K562 (cell line): ENCODE measurements at regions not wholly inside any gene's neighbourhood (a gene's known extent, or its start where the extent isn't known, plus 50 kb on each side); places are given as distances from the start of the nearest gene placed in this dataset.

Experiments
- ATAC-seq: fragments of 200-7000 bp; cut with Tn5 transposase; 3 replicates; pipeline ENCODE4 v1.9.1; 2020; ENCODE audit warnings: moderate library complexity
- BruUV-seq: library from RNA; stranded (reverse); fragments of 400-500 nt; replicated peaks from 2 replicates; lab custom pipeline; 2021; lab: Mats Ljungman, UMichigan
- CTCF ChIA-PET: fragments of 300-600 bp; formaldehyde crosslinking; extraction: SDS; loops from one replicate; lab custom pipeline; 2021; ENCODE audit warnings: low intra/inter-chr PET ratio; lab: Yijun Ruan, JAX
- POLR2A ChIA-PET: fragments of 300-600, 350-650 bp; sonication (Branson Sonifier 250); formaldehyde crosslinking; extraction: SDS; loops from one replicate; lab custom pipeline; 2021; ENCODE audit warnings: antibody characterized with exemption, inconsistent platforms; lab: Yijun Ruan, JAX
- DNase-seq, 4 experiments: peaks; one replicate each; pipeline versions ENCODE4 v3.0.0 to v3.0.0-alpha.2; 2011 to 2018; ENCODE audit warnings: low spot score in 3 of 4, mixed read lengths in 3 of 4; ENCODE audit errors: extremely low read depth in 1 of 4
- FAIRE-seq: peaks from 2 replicates; lab custom pipeline; 2011; peaks lifted over from hg19 to GRCh38; lab: Jason Lieb, UNC
- H2AFZ ChIP-seq: 2 replicates; pipeline ENCODE4 v1.6.0; 2011; ENCODE audit warnings: low read depth, low read length, control low read depth, inconsistent platforms
- H3K27ac ChIP-seq: fragments of 200-600 bp; 3 replicates; pipeline ENCODE4 v1.8.0; 2011; ENCODE audit warnings: low read depth, mild to moderate bottlenecking, control low read depth, inconsistent platforms, low read length, moderate library complexity, mixed read lengths; ENCODE audit errors: extremely low read depth
- H3K27me3 ChIP-seq, 2 experiments: fragments of 300-600 bp in 1 of 2; 2 replicates in 1 of 2; 3 replicates in 1 of 2; pipeline versions ENCODE4 v1.6.0 to v1.8.0; 2011; ENCODE audit warnings: inconsistent platforms in 2 of 2, low read length in 2 of 2, mild to moderate bottlenecking in 1 of 2, mixed read lengths in 1 of 2, moderate library complexity in 1 of 2; ENCODE audit not compliant: control insufficient read depth in 2 of 2, insufficient read depth in 2 of 2
- H3K36me3 ChIP-seq: fragments of 300-600 bp; 3 replicates; pipeline ENCODE4 v1.8.0; 2011; ENCODE audit warnings: mild to moderate bottlenecking, low read length, inconsistent platforms; ENCODE audit not compliant: control insufficient read depth, insufficient read depth
- H3K4me1 ChIP-seq, 2 experiments: fragments of 200-600 bp in 1 of 2; replicated peaks in 1 of 2; 2 replicates in 1 of 2; 3 replicates in 1 of 2; pipeline versions ENCODE4 v1.5.1 to v1.8.0; 2011; ENCODE audit warnings: inconsistent platforms in 2 of 2, low read length in 2 of 2, mild to moderate bottlenecking in 1 of 2, mixed read lengths in 1 of 2, moderate library complexity in 1 of 2; ENCODE audit not compliant: control insufficient read depth in 2 of 2, insufficient read depth in 2 of 2
- H3K4me2 ChIP-seq: 2 replicates; pipeline ENCODE4 v1.6.1; 2011; ENCODE audit warnings: low read length, control low read depth, inconsistent platforms, mixed read lengths; ENCODE audit not compliant: insufficient read depth
- H3K4me3 ChIP-seq: fragments of 200-600 bp; sonication (generic), shearing (Covaris generic); 2 replicates; pipeline ENCODE4 v1.5.1; 2016; ENCODE audit warnings: control low read depth, inconsistent platforms
- H3K79me2 ChIP-seq: fragments of 200-600 bp; 3 replicates; pipeline ENCODE4 v1.8.0; 2011; ENCODE audit warnings: low read length, inconsistent platforms; ENCODE audit not compliant: control insufficient read depth, insufficient read depth
- H3K9ac ChIP-seq, 2 experiments: 2 replicates each; pipeline versions ENCODE4 v1.6.0 to v1.6.1; 2011; ENCODE audit warnings: low read depth in 2 of 2, low read length in 2 of 2, control low read depth in 1 of 2, inconsistent platforms in 1 of 2, mild to moderate bottlenecking in 1 of 2, mixed read lengths in 1 of 2; ENCODE audit not compliant: insufficient read depth in 1 of 2
- H3K9me1 ChIP-seq: one replicate; pipeline ENCODE4 v1.6.0; 2011; ENCODE audit warnings: inconsistent platforms, mild to moderate bottlenecking, low read length, moderate library complexity; ENCODE audit not compliant: control insufficient read depth, insufficient read depth
- H3K9me3 ChIP-seq: replicated peaks from 2 replicates; pipeline ENCODE4 v1.5.1; 2011; ENCODE audit warnings: low read depth, low read length, inconsistent platforms; ENCODE audit not compliant: control insufficient read depth, insufficient read depth
- H4K20me1 ChIP-seq: replicated peaks from 2 replicates; pipeline ENCODE4 v1.6.1; 2011; ENCODE audit warnings: low read length, inconsistent platforms, mixed read lengths; ENCODE audit not compliant: control insufficient read depth, insufficient read depth
- E2F5 ChIP-seq: sonication (generic); formaldehyde crosslinking; IDR thresholded peaks from 2 replicates; pipeline ENCODE4 v1.8.0; 2022; ENCODE audit warnings: mild to moderate bottlenecking, missing genetic modification reagents
- EGR1 ChIP-seq: fragments of 450-650 bp; conservative IDR thresholded peaks from 2 replicates; pipeline ENCODE4 v1.6.1; 2017; ENCODE audit warnings: mild to moderate bottlenecking
- HES1 ChIP-seq: fragments of 450-650 bp; IDR thresholded peaks from 2 replicates; pipeline ENCODE4 v1.6.1; 2016; ENCODE audit warnings: low read depth, mild to moderate bottlenecking, moderate library complexity
- LARP7 ChIP-seq: fragments of 450-650 bp; IDR thresholded peaks from 2 replicates; pipeline ENCODE4 v1.6.1; 2016
- ZEB2 ChIP-seq: fragments of 450-650 bp; IDR thresholded peaks from 2 replicates; pipeline ENCODE4 v1.6.1; 2016
- ZNF408 ChIP-seq: fragments of 250-450 bp; sonication (Bioruptor Pico); IDR thresholded peaks from 2 replicates; pipeline ENCODE4 v1.4.0; 2020; ENCODE audit warnings: low read depth, mild to moderate bottlenecking, moderate library complexity
- WGBS: fragments of 100-300 bp; shearing (Covaris generic); methylation state at CpG from one replicate; pipeline ENCODE4 v1.1.6; 2016; ENCODE audit warnings: low coverage, mixed read lengths; ENCODE audit not compliant: insufficient coverage; ENCODE audit errors: missing lambda C conversion rate; 5-methylcytosine and 5-hydroxymethylcytosine counted together
- in situ Hi-C: fragments of 300-500 bp; cut with MboI; formaldehyde crosslinking; loops from 4 replicates; pipeline ENCODE4 v1.15.0; 2018; ENCODE audit warnings: inconsistent platforms, mixed read lengths
- intact Hi-C: fragments of 100-400 bp; cut with micrococcal nuclease; formaldehyde crosslinking; loops from 2 replicates; pipeline ENCODE4 v1.14.2; 2022

- in situ Hi-C loops: no loop called here
- CTCF ChIA-PET: no interaction called here
- H3K9me3 ChIP-seq: no peaks in the 10 kb centered on the region; the same call in 1 of the 2 replicates
- TF ChIP-seq E2F5 (CRISPR knock-in tag): no peak
- TF ChIP-seq ZEB2: no peak
- TF ChIP-seq EGR1: no peak
- no peak overlapping the region for H3K9ac ChIP-seq
- no peak overlapping the region for H3K27ac ChIP-seq
- no peaks in the 10 kb centered on the region for H3K79me2 ChIP-seq
- BruUV-seq: no TSS peak
- no peak overlapping the region for H3K4me2 ChIP-seq
- DNase-seq (no peak), FAIRE-seq (no peak), ATAC-seq (no peak)
- no peaks in the 10 kb centered on the region for H4K20me1 ChIP-seq
- H3K9me1 ChIP-seq: no peaks in the 10 kb centered on the region
- H2AFZ ChIP-seq: no peak overlapping the region
- intact Hi-C loops: no loop called here
- POLR2A ChIA-PET: no interaction called here
- H3K4me1 ChIP-seq: no peaks in the 10 kb centered on the region
- no peaks in the 10 kb centered on the region for H3K27me3 ChIP-seq
- no peak overlapping the region for H3K4me3 ChIP-seq
- H3K36me3 ChIP-seq: no peaks in the 10 kb centered on the region
Observed at GRCh38 chr2:116809109-116809508, 1005.4 kb upstream of the DDX18 start.

- intact Hi-C loops: no loop called here
- H3K79me2 ChIP-seq: no peaks in the 10 kb centered on the region
- H3K4me2 ChIP-seq: no peak overlapping the region
- TF ChIP-seq HES1 (no peak), ZNF408 (no peak), LARP7 (no peak)
- H3K36me3 ChIP-seq: no peaks in the 10 kb centered on the region
- DNase-seq: no peak
- WGBS: 0% methylated on average over 4 of the region's 4 CpGs
- no TSS peak for BruUV-seq
- ATAC-seq: no peak
- in situ Hi-C loops: no loop called here
- no peak for FAIRE-seq
- no peaks in the 10 kb centered on the region for H3K27me3 ChIP-seq
- H4K20me1 ChIP-seq: no peaks in the 10 kb centered on the region
- ChIA-PET CTCF (no interaction called here), POLR2A (no interaction called here)
- no peak overlapping the region for H3K4me3 ChIP-seq
- no peak overlapping the region for H3K9ac ChIP-seq
- no peaks in the 10 kb centered on the region for H3K9me1 ChIP-seq
- no peaks in the 10 kb centered on the region; the same call in 1 of the 2 replicates for H3K9me3 ChIP-seq
- no peak overlapping the region for H2AFZ ChIP-seq
- no peaks in the 10 kb centered on the region for H3K4me1 ChIP-seq
- H3K27ac ChIP-seq: no peak overlapping the region
Observed at GRCh38 chr2:116810071-116810470, 1004.4 kb upstream of the DDX18 start.
